ENCODE measurements at regions not wholly inside any gene's neighbourhood (a gene's known extent, or its start where the extent isn't known, plus 50 kb on each side); places are given as distances from the start of the nearest gene placed in this dataset.
A peak's percentile ranks its signal among the peaks of the same experiment; 100 is the strongest.
"Not testable (repeated sequence)": the region's sequence is repeated elsewhere in the genome, so short reads cannot be mapped to it uniquely, and the experiment has no call there.

DNA sequence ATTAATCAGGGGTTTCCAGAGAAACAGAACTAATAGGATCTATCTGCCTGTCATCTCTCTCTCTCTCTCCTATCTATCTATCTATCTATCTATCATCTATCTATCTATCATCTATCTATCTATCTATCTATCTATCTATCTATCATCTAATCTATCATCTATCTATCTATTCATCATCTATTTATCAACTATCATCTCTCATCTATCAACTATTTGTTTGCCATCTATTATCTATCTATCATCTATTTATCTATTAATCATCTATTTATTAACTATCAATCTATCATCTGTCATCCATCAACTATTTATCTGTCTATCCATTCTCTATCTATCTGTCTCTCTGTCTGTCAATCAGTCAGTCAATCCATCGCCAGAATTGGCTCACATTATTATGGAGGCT lies 70.0 kb upstream of the MRPS6 start:
- ATAC-seq (no peak), DNase-seq (ENCODE audit: low spot score in 2 of 2) (no peak)
- H3K9me3 Mint-ChIP-seq, result peaks cover 0 to 14% of the 10 kb centered on the region in 2 donors
- H3K27ac Mint-ChIP-seq, result no peak overlapping the region
- H3K36me3 Mint-ChIP-seq, result peaks cover 7 to 18% of the 10 kb centered on the region in 2 donors

DNA sequence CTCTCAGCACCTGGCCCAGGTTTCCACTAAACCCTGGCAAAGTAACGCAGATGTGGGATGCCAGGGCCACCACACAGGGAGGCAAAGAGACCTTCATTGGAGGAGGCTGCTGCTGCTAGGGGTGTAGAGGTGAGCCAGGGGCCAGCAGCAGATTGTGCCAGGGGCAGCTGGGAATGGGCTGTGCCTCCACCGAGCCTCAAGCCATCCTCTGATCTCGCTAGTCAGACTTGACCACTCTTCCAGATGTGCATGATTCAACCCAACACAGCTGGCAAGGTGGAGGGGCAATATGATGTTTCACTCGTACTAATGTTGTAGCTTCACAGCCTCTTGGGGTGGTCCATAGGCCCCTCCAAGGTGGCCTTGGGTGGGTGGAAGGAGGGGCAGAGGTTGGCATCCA lies 73.0 kb upstream of the MRPS6 start:
- ATAC-seq, result no peak
- Mint-ChIP-seq H3K36me3 (peaks cover 14 to 25% of the 10 kb centered on the region in 2 donors), H3K27ac (peak overlapping the region in 1 of 2 donors; percentile 73), H3K9me3 (peaks cover 4 to 21% of the 10 kb centered on the region in 2 donors)
- no peak for DNase-seq (ENCODE audit: low spot score in 2 of 2)

DNA sequence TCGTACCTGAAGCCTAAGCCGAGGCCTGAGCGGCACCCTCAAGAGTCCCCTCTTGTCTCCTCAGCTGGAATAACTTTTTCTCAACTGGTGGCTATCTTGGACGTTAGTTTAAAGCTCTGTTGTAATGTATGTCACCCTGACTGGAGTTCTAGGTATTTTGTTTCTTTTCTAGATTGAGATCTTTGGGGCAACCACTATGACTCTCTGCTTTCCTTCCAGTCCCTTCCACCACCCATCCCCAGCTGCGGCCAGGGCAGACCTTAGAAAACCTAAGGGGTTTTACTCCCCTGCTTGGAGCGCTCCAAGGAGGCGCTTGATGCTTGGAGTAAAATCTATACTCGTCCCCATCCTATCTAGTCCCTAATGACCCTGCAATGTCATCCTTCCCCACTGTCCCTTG lies 74.6 kb upstream of the MRPS6 start:
- ATAC-seq (no peak), DNase-seq (ENCODE audit: low spot score in 2 of 2) (no peak)
- H3K36me3 Mint-ChIP-seq, result peaks cover 10 to 25% of the 10 kb centered on the region in 2 donors
- peaks cover 4 to 20% of the 10 kb centered on the region in 2 donors for H3K9me3 Mint-ChIP-seq
- H3K27ac Mint-ChIP-seq, result peak overlapping the region in 1 of 2 donors; percentile 73

DNA sequence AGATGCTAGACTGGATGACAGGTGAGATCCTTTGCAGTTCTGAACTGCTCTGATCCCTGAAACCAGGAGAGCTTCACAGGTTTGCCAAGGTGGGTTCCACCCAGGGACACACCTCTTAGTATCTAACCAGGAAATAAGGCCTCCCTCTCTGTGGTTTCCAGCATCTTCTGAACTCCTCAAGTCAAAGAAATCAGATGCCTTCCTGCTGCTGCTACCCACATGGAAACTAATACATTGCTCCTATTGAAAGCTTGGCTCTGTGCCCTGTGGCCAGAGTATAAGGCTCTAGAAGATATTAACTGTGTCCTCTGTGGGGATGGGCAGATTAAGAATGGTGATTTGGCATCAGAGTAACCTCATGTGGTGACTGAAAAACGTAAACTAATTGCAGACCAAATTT lies 75.0 kb upstream of the MRPS6 start:
- peaks cover 4 to 20% of the 10 kb centered on the region in 2 donors for H3K9me3 Mint-ChIP-seq

DNA sequence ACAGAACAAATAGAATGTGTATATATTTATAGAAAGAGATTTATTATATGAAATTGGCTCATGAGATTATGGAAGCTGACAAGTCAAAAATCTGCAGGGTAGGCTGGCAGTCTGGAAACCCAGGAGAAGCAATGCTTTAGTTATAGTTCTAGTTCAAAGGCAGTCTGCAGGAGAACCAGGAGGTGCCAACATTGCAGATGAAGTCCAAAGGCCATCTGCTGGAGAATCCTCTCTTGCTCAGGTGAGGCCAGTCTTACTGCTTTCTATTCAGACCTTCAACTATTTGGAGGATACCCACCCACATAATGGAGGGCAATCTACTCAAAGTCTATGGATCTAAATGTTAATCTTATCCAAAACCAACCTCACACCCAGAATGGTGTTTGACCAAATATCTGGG lies 75.9 kb upstream of the MRPS6 start:
- H3K27ac Mint-ChIP-seq, result no peak overlapping the region
- H3K36me3 Mint-ChIP-seq, result peaks cover 7 to 28% of the 10 kb centered on the region in 2 donors
- ATAC-seq (no peak), DNase-seq (ENCODE audit: low spot score in 2 of 2) (no peak)
- peaks cover 4 to 18% of the 10 kb centered on the region in 2 donors for H3K9me3 Mint-ChIP-seq

More for the DNA sequence above, 75.0 kb upstream of the MRPS6 start:
- H3K27ac Mint-ChIP-seq, result peak overlapping the region in 1 of 2 donors; percentile 73
- DNase-seq (ENCODE audit: low spot score in 2 of 2) (no peak), ATAC-seq (no peak)
- H3K36me3 Mint-ChIP-seq, result peaks cover 7 to 28% of the 10 kb centered on the region in 2 donors

DNA sequence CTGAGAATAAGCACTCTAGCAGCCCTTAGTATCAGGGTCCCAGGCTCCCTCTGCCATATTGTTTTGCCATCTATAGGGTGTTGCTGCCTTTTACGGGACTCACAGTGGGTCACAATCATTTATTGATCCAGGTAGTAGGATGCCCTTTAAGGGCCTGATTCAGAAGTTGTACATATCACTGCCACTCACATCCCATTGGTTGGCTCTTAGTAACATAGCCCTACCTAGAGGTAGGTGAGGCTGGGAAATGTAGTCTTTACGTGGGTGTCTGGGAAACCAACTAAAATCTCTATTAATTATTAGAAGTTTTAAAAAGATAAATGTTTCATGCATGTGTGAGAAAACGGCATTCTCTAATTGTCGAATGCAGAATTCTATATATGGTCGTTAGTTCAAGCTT lies 78.8 kb upstream of the ATP5PO start:
- Mint-ChIP-seq H3K36me3 (peaks cover 11 to 42% of the 10 kb centered on the region in 2 donors), H3K27ac (no peak overlapping the region), H3K9me3 (peaks cover 4 to 37% of the 10 kb centered on the region in 2 donors)
- no peak for ATAC-seq
- DNase-seq (ENCODE audit: low spot score in 2 of 2), result no peak

DNA sequence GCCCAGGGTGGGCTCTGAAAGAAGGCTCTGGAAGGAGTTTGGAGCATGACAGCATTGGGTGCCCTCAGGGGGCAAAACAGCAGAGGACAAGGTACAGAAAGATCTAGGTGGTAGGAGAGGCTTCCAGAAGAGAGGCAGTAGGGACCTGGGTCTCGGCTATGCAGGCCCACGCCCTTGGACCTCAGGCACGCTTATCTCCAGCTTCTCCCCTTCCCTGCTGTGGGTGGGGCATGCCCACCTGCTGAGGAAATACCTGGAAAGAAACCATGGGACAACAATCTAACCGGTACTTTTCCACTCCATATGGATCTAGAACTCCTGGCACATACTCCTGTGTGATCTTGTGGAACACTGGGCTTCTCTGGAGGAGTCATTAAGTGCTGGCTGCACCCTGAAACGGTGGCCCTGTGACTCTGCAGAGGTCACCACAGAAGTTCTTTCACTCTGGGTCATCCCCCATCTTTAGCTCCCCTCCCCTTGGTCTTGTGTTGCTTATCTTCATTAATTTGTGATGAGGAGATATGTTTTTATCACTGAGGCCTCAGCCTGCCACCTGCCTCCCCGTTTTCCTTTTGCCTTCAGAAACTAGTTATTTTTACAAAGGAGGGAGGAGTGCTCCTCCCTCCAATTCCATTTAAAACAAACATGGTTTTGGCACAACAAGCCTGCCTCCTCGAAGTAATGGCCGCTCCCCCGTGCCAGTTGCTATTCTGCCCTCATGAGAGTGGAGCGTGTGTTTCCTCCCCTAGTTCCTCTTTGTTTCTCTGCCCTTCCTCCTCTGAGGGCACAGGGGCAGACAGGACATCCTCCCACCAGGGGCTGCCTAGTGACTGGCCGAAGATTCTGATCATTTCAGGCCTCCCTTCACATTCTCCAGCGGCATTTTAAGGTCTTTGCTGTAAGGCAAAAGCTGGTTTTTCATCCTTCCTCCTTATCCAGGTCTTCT lies 78.0 kb upstream of the ATP5PO start:
- Mint-ChIP-seq H3K27ac (peak overlapping the region; percentile 54 to 64), H3K36me3 (peaks cover 11 to 42% of the 10 kb centered on the region in 2 donors), H3K9me3 (peaks cover 4 to 37% of the 10 kb centered on the region in 2 donors)
- ATAC-seq (peak in 1 of 2 donors; percentile 29), DNase-seq (ENCODE audit: low spot score in 2 of 2) (no peak)

DNA sequence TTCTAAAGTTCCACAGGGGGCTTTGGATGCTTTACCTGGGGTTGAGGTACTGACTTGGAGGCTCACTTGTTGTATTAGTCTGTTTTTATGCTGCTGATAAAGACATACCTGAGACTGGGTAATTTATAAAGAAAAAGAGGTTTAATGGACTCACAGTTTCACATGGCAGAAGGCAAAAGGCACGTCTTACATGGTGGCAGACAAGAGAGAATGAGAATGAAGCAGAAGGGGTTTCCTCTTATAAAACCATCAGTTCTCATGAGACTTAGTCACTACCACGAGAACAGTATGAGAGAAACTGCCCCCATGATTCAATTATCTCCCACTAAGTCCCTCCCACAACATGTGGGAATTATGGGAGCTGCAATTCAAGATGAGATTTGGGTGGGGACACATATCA lies 76.8 kb upstream of the ATP5PO start:
- peaks cover 4 to 37% of the 10 kb centered on the region in 2 donors for H3K9me3 Mint-ChIP-seq
- not testable (repeated sequence) for H3K27ac Mint-ChIP-seq; DNase-seq (ENCODE audit: low spot score in 2 of 2)
- peaks cover 11 to 41% of the 10 kb centered on the region in 2 donors for H3K36me3 Mint-ChIP-seq
- ATAC-seq, result peak in 1 of 2 donors; percentile 50

DNA sequence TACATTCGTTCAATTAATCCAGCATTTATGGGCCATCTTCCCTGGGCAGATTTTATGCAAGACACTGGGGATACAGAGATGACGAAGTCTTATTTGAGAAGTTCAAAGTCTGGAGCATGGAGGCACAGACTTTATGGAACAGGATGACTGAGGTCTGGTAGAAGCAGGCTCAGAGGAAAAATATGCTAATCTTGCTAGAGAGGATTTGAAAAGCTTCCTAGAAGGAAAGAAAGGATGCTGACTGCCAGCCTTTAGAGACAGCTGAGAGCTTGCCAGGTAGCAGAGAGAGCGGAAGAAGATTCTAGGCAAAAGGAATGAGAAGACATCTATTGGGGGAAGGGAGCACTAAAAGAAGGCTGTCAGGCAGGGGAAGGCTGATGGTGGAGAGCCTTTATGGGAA lies 75.5 kb upstream of the ATP5PO start:
- Mint-ChIP-seq H3K36me3 (peaks cover 4 to 28% of the 10 kb centered on the region in 2 donors), H3K27ac (no peak overlapping the region), H3K9me3 (peaks cover 0 to 26% of the 10 kb centered on the region in 2 donors)
- DNase-seq (ENCODE audit: low spot score in 2 of 2), result no peak
- no peak for ATAC-seq

DNA sequence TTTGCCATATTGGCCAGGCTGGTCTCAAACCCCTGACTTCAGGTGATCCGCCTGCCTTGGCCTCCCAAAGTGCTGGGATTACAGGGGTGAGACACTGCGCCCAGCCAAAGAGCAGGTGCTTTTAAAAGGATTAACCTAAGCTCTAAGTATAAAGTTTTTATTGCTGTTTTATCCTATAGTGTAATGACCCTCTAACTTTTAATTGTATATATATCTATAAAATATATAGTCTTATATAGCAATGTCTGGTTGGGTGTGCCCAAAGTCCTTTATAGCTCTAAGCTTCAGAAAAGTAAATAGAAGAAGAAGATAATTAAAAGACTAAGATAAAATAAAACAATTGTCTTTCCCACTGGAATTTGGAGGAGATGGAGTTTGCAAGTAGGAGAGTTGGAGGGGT lies 73.8 kb upstream of the ATP5PO start:
- Mint-ChIP-seq H3K9me3 (peaks cover 6 to 26% of the 10 kb centered on the region in 2 donors), H3K36me3 (peaks cover 4 to 28% of the 10 kb centered on the region in 2 donors), H3K27ac (no peak overlapping the region)
- no peak for DNase-seq (ENCODE audit: low spot score in 2 of 2)
- no peak for ATAC-seq

DNA sequence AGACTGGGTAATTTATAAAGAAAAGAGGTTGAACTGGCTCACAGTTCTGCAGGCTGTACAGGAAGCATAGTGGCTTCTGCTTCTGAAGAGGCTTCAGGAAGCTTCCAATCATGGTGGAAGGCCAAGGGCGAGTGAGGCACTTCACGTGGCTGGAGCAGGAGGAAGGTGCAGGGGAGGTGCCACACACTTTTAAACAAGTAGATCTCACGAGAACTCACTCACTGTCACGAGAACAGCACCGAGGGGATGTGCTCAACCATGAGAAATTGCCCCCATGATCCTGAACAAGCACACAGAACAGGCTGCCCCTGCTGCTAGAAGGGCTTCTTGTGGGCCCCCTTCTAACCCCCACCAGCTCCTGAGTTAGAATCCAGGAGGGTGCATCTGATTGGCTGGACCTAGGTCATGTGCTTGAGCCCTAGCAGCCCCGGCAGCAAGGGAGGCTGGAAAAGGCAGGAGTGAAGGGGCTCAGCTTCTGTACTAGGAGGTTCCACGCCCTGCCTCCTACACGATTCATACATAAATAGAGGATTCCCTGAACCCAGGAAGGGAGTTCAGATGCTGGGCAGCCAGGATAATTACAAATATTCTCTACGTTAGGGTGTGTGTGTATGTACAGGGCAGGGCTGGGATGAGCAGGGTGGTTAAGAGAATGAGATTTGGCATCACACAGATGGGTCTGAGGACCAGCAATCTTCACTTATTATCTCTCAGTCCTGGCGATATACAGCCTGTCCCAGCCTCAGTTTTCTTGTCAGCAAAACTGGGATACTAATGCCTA lies 72.8 kb upstream of the ATP5PO start:
- H3K27ac Mint-ChIP-seq, result no peak overlapping the region
- no peak for ATAC-seq

DNA sequence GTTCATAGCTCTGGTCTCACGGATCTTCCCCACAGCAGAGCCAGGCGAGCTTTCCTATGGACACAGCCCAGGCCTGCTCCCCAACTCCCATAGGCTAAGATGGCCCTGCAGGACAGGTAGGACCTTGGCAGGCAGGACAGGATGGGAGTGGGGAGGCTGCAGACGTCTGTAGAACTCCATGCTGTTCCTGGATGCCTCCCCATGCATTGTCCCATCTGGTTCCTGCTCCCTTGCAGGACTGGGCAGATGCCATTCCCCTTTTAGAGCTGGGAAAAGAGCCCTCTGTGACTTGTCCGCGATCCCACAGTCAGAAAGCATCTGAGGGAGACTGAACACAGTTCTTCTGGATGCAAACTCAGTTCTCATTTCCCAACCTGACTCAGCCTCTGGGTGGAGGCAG lies 71.9 kb upstream of the ATP5PO start:
- ATAC-seq, result no peak

More for the DNA sequence above, 72.8 kb upstream of the ATP5PO start:
- peaks cover 4 to 20% of the 10 kb centered on the region in 2 donors for H3K36me3 Mint-ChIP-seq
- H3K9me3 Mint-ChIP-seq, result peaks cover 6 to 21% of the 10 kb centered on the region in 2 donors
- DNase-seq (ENCODE audit: low spot score in 2 of 2), result no peak

DNA sequence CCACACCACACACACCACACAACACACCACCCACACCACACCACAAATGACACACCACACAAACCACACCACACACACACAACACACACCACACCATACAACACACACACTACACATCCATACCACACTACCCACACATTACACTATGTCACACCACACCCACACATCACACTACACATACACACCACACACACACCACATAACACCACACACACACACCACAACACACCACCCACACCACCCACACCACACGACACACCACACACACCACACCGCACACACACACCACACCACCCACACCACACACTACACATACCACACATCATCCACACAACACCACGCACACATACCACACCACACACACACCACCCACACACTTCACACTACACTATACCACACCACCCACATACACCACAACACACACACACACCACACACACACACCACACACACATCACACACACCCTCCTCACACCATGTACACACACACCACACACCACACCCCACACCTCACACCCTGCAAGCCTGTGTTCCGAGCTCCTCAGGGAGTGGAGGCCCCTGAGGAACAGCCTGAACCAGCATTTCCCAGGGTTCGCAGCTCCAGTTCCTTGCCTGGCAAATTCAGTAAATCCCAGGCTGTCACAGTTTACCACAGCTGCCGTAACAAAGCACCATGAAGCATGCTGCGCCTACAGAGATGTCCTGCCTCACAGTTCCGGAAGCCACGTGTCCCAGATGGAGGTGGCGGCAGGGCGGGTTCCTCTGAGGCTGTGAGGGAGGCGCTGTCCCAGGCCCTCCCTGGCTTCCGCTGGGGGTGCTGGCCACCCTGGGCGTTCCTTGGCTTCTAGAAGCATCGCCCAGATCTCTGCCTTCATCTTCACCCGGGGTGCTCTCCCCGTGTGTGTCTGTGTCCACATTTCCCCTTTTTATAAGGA lies 69.8 kb upstream of the ATP5PO start:
- Mint-ChIP-seq H3K27ac (peak overlapping the region in 1 of 2 donors; percentile 74), H3K36me3 (peaks cover 5 to 8% of the 10 kb centered on the region in 2 donors), H3K9me3 (peaks cover 6 to 10% of the 10 kb centered on the region in 2 donors)
- ATAC-seq, result peak in 1 of 2 donors; percentile 18
- DNase-seq (ENCODE audit: low spot score in 2 of 2), result no peak

More for the DNA sequence above, 71.9 kb upstream of the ATP5PO start:
- Mint-ChIP-seq H3K9me3 (peaks cover 6 to 29% of the 10 kb centered on the region in 2 donors), H3K27ac (no peak overlapping the region), H3K36me3 (peaks cover 9 to 27% of the 10 kb centered on the region in 2 donors)
- no peak for DNase-seq (ENCODE audit: low spot score in 2 of 2)

DNA sequence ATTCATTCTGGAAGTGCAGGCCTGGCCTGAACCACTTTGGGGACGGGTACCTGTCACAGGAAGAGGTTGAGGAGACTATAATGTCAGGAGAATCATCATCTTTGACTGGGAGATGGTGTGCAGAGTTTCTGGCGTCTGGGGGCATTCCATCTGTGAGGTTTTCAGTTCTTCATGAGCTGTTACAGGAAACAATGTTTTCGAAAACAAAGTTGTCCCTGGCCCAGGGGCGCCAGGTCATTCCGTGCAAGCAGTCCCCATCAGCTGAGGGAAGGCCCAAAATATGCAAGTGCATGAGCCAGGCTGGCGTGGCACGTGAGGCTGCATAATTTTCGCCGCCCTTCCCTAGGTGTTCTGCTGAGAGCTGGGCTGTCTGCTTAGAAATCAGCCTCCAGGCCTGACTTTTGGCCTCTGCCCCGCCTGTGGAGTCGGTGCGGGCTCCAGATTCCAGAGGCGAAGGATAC lies 68.4 kb upstream of the ATP5PO start:
- peaks cover 6 to 10% of the 10 kb centered on the region in 2 donors for H3K9me3 Mint-ChIP-seq
- peaks cover 5 to 12% of the 10 kb centered on the region in 2 donors for H3K36me3 Mint-ChIP-seq
- DNase-seq (ENCODE audit: low spot score in 2 of 2), result no peak
- H3K27ac Mint-ChIP-seq, result peak overlapping the region in 1 of 2 donors; percentile 74
- ATAC-seq, result peak in 1 of 2 donors; percentile 58

DNA sequence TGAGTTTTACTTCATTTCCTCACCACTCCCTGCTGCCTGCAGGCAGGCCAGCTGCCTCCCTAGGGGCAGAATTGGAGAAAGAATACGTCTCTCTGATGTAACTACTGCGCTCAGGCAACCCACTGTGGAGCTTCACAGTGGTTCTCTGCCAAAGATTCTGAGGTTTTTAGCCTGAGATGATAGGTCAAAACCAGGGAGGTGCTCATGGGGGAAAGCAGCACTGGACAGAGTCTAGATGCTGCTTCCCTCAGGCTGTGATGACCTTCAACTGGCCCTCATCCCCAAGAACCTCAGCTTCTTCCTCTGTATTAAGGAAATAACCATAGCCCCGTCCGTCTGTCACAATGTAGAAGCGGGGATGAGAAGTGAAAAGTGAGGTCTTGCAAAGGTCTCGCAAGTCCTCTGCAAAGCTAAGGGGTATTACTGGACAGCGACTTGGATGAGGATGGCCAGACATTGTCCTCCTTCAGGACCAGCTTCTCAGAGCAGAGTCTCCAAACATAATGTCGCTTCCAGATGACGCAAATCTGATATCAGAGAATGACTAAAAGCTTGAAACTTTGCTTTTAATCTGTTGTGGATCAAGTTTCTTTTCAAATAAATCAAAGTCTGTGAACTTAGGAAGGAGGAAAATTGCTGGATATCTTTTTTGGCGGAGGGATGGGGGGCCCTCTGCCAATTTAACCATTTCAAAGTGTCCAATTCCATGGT lies 65.9 kb upstream of the ATP5PO start:
- Mint-ChIP-seq H3K27ac (peak overlapping the region in 1 of 2 donors; percentile 73), H3K36me3 (peaks cover 5 to 21% of the 10 kb centered on the region in 2 donors), H3K9me3 (peaks cover 6 to 10% of the 10 kb centered on the region in 2 donors)
- DNase-seq (ENCODE audit: low spot score in 2 of 2) (no peak), ATAC-seq (no peak)

Data from activated naive CD4-positive, alpha-beta T cell treated with anti-CD3 and anti-CD28 coated beads, Interleukin-2, amount 50 U/mL, for 72 hours (primary cell).